Endodermal cell (in vitro differentiated cells): ENCODE measurements at regions not wholly inside any gene's neighbourhood (a gene's known extent, or its start where the extent isn't known, plus 50 kb on each side); places are given as distances from the start of the nearest gene placed in this dataset.

Source experiments
- DNase-seq: peaks from one replicate; pipeline ENCODE4 v3.0.0-alpha.2; 2017
- H3K27ac ChIP-seq: 2 replicates; pipeline ENCODE4 v1.5.1; 2013; ENCODE audit warnings: mild to moderate bottlenecking, low read depth, low read length, moderate library complexity
- H3K27me3 ChIP-seq: 2 replicates; pipeline ENCODE4 v1.6.1; 2013; ENCODE audit warnings: mild to moderate bottlenecking, low read length, moderate library complexity; ENCODE audit not compliant: insufficient read depth, control insufficient read depth, poor library complexity, severe bottlenecking
- H3K36me3 ChIP-seq: 2 replicates; pipeline ENCODE4 v1.7.0; 2013; ENCODE audit warnings: mild to moderate bottlenecking, low read length, moderate library complexity; ENCODE audit not compliant: control insufficient read depth, insufficient read depth
- H3K4me1 ChIP-seq: one replicate; pipeline ENCODE4 v1.7.0; 2013; ENCODE audit warnings: low read length; ENCODE audit not compliant: control insufficient read depth, insufficient read depth
- H3K4me3 ChIP-seq: 2 replicates; pipeline ENCODE4 v1.5.1; 2013; ENCODE audit warnings: mild to moderate bottlenecking, low read length, moderate library complexity
- H3K9ac ChIP-seq: 2 replicates; pipeline ENCODE4 v1.6.1; 2013; ENCODE audit warnings: mild to moderate bottlenecking, low read length, moderate library complexity; ENCODE audit not compliant: poor library complexity, severe bottlenecking; ENCODE audit errors: extremely low read depth
- H3K9me3 ChIP-seq: 2 replicates; pipeline ENCODE4 v1.6.1; 2013; ENCODE audit warnings: mild to moderate bottlenecking, low read length, moderate library complexity; ENCODE audit not compliant: control insufficient read depth
- H3K27ac Mint-ChIP-seq: 2 replicates; pipeline ENCODE4 v1.8.0; 2020; ENCODE audit warnings: mixed read lengths
- H3K27me3 Mint-ChIP-seq: 2 replicates; pipeline ENCODE4 v1.8.0; 2021; ENCODE audit warnings: mild to moderate bottlenecking, mixed read lengths; ENCODE audit not compliant: insufficient read depth
- H3K36me3 Mint-ChIP-seq: 2 replicates; pipeline ENCODE4 v1.8.0; 2020; ENCODE audit warnings: low read depth, mixed read lengths
- H3K4me1 Mint-ChIP-seq: 2 replicates; pipeline ENCODE4 v1.8.0; 2020; ENCODE audit warnings: mixed read lengths
- H3K4me3 Mint-ChIP-seq: 2 replicates; pipeline ENCODE4 v1.8.0; 2020; ENCODE audit warnings: mild to moderate bottlenecking, moderate library complexity, mixed read lengths
- H3K9me3 Mint-ChIP-seq: 2 replicates; pipeline ENCODE4 v1.8.0; 2020; ENCODE audit warnings: mild to moderate bottlenecking, mixed read lengths
- WGBS, 2 experiments: methylation state at CpG; one replicate each; pipeline versions ENCODE4 v1.1.5 to v1.1.7; 2013; ENCODE audit warnings: missing lambda C conversion rate in 2 of 2, mixed read lengths in 1 of 2; ENCODE audit not compliant: insufficient coverage in 1 of 2, insufficient read length in 1 of 2; 5-methylcytosine and 5-hydroxymethylcytosine counted together
- TF ChIP-seq, protein P1 (sequence below): fragments of 200-600 bp; sonication (generic); conservative IDR thresholded peaks from 2 replicates; pipeline ENCODE4 v1.5.0; 2021; ENCODE audit warnings: antibody characterized with exemption, mild to moderate bottlenecking

DNA sequence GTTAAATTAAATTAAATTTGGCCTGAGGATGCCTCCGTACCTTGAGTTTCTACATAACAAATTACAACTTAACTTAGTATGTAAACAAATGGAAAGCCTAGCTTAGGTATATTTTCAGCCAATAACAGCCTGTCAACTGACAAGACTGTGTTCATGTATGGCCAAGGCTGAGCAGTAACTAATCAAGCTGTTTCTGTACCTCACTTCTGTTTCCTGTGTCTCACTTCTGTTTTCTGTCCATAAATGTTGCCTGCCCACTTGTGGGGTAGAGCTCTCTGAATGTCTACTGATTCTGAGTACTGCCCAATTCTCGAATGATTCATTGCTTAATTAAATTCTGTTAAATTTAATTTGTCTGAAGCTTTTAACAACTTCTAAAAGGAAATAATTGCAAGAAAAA lies 445.2 kb downstream of the PCDH11X start:
- H3K9me3 Mint-ChIP-seq = peaks cover 4% of the 10 kb centered on the region
- H3K36me3 Mint-ChIP-seq = no peaks in the 10 kb centered on the region
- no peak for DNase-seq
- no peaks in the 10 kb centered on the region for H3K4me1 ChIP-seq
- TF ChIP-seq, protein P1, sequence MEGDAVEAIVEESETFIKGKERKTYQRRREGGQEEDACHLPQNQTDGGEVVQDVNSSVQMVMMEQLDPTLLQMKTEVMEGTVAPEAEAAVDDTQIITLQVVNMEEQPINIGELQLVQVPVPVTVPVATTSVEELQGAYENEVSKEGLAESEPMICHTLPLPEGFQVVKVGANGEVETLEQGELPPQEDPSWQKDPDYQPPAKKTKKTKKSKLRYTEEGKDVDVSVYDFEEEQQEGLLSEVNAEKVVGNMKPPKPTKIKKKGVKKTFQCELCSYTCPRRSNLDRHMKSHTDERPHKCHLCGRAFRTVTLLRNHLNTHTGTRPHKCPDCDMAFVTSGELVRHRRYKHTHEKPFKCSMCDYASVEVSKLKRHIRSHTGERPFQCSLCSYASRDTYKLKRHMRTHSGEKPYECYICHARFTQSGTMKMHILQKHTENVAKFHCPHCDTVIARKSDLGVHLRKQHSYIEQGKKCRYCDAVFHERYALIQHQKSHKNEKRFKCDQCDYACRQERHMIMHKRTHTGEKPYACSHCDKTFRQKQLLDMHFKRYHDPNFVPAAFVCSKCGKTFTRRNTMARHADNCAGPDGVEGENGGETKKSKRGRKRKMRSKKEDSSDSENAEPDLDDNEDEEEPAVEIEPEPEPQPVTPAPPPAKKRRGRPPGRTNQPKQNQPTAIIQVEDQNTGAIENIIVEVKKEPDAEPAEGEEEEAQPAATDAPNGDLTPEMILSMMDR = no peak
- no peak overlapping the region for H3K4me3 ChIP-seq
- 92 to 100% methylated on average over 1 to 2 of the region's 2 CpGs for whole genome bisulfite sequencing, 2 experiments
- H3K4me3 Mint-ChIP-seq = no peak overlapping the region
- H3K27ac Mint-ChIP-seq = no peak overlapping the region
- H3K27ac ChIP-seq = no peak overlapping the region
- no peaks in the 10 kb centered on the region for H3K27me3 ChIP-seq
- no peaks in the 10 kb centered on the region for H3K27me3 Mint-ChIP-seq
- H3K9ac ChIP-seq = no peak overlapping the region
- peaks cover 13% of the 10 kb centered on the region for H3K4me1 Mint-ChIP-seq
- no peaks in the 10 kb centered on the region for H3K36me3 ChIP-seq
- H3K9me3 ChIP-seq = no peaks in the 10 kb centered on the region

DNA sequence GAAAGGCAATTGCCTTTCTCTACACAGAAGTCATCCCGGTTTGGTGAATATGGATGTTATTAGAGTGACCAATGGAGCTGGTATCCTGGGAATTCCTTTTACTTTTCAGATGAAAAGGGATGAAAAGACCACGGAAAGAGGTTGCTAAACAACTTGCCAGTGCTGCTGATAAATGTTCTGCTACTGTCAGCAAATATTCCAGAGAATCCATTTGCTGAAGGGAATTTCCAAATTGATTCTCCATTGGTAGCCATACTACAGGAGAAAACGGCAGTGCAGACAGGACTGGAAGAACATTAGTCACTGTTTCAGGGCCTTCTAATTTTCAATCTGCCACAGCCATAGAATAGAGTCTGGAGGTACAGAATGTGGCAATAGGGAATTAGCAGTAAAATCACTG lies 451.5 kb downstream of the PCDH11X start:
- Mint-ChIP-seq H3K27me3 (no peaks in the 10 kb centered on the region), H3K9me3 (peaks cover 4% of the 10 kb centered on the region), H3K4me1 (peaks cover 15% of the 10 kb centered on the region), H3K36me3 (peaks cover 4% of the 10 kb centered on the region), H3K4me3 (no peak overlapping the region), H3K27ac (no peak overlapping the region)
- Histone ChIP-seq H3K4me1 (no peaks in the 10 kb centered on the region), H3K9ac (no peak overlapping the region), H3K27me3 (no peaks in the 10 kb centered on the region), H3K36me3 (no peaks in the 10 kb centered on the region), H3K4me3 (no peak overlapping the region), H3K9me3 (no peaks in the 10 kb centered on the region), H3K27ac (no peak overlapping the region)
- DNase-seq = no peak
- TF ChIP-seq, protein P1 = no peak
- WGBS, 2 experiments = 78% methylated on average over 3 of the region's 3 CpGs; no CpG with 5 or more reads in 1 of the 2 experiments

DNA sequence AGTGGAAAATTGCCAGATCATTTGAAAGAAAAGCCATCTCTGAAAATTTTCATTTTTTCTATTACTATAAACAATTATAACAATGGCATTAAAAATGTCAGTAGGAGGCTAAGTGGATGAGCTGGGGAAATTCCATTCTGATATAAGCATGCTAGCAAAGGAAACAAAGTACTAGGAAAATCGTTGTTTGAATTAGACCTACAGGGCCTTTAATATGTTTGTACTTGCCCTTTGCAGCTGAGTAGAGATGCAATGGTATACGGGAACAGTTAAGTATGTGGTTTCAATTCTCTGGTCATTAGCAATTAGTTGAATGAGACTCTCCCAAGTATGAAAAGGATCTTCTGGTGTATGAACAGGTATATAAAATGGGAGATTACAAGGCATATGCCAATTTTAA lies 452.2 kb downstream of the PCDH11X start:
- Histone ChIP-seq H3K4me3 (no peak overlapping the region), H3K4me1 (no peaks in the 10 kb centered on the region), H3K9ac (no peak overlapping the region), H3K27me3 (no peaks in the 10 kb centered on the region), H3K9me3 (no peaks in the 10 kb centered on the region), H3K27ac (no peak overlapping the region), H3K36me3 (no peaks in the 10 kb centered on the region)
- no peak for DNase-seq
- Mint-ChIP-seq H3K27me3 (no peaks in the 10 kb centered on the region), H3K27ac (no peak overlapping the region), H3K4me1 (peaks cover 13% of the 10 kb centered on the region), H3K4me3 (no peak overlapping the region), H3K9me3 (peaks cover 5% of the 10 kb centered on the region), H3K36me3 (peaks cover 5% of the 10 kb centered on the region)
- TF ChIP-seq, protein P1 = no peak
- WGBS, 2 experiments = 83 to 100% methylated on average over 1 to 2 of the region's 2 CpGs
